Thyroid gland (tissue), 4 donors: ENCODE measurements at regions not wholly inside any gene's neighbourhood (a gene's known extent, or its start where the extent isn't known, plus 50 kb on each side); places are given as distances from the start of the nearest gene placed in this dataset.

ENCODE experiments used
- POLR2A ChIP-seq, 2 donors: fragments of 450-650 bp; IDR thresholded peaks; one replicate each; pipeline ENCODE4 v1.6.1; 2017; ENCODE audit warnings: antibody characterized with exemption in 2 of 2, mild to moderate bottlenecking in 2 of 2, moderate library complexity in 1 of 2
- TF ChIP-seq, protein P1 (sequence below), 6 experiments: fragments of 200-600 bp in 3 of 6; fragments of 450-650 bp in 3 of 6; sonication (generic) in 3 of 6; IDR thresholded peaks; one replicate each; pipeline ENCODE4 v1.5.1; 2016 to 2019; ENCODE audit warnings: antibody characterized with exemption in 6 of 6, mild to moderate bottlenecking in 2 of 6, inconsistent platforms in 1 of 6, moderate library complexity in 1 of 6

DNA sequence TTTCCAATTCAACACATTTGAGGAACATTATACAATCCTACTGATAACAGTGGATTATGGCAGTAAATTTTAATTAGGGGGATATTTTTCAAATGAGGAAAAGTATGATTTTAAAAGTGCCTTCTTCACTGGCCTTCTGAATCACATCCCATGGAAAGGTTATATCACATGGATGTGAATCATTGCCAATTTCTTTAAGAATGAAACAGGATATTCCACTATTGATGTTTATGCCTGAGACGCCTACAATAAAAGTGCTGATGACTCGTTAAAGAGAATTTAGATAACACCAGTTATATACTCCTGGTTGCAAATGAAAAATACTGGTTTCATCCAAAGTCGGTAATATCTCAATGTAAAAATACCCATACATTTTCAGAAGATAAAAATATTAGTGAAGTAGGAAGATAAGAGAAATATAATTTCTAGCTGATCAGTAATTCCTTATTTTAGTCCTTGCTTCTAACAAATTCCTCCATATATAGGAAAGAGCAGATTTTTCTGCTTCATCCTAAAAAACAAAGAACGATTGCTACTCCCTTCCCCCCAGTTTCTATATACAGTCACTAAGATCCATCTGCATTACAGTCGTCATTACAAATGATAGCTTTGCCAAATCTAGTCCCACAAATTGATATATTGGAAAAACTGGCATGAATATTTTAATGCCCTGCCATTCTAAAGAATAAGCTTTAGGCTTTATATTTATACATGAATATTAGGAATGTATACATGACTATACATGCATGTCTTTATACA lies 139.5 kb upstream of the SOX5 start:
- TF ChIP-seq, protein P1, sequence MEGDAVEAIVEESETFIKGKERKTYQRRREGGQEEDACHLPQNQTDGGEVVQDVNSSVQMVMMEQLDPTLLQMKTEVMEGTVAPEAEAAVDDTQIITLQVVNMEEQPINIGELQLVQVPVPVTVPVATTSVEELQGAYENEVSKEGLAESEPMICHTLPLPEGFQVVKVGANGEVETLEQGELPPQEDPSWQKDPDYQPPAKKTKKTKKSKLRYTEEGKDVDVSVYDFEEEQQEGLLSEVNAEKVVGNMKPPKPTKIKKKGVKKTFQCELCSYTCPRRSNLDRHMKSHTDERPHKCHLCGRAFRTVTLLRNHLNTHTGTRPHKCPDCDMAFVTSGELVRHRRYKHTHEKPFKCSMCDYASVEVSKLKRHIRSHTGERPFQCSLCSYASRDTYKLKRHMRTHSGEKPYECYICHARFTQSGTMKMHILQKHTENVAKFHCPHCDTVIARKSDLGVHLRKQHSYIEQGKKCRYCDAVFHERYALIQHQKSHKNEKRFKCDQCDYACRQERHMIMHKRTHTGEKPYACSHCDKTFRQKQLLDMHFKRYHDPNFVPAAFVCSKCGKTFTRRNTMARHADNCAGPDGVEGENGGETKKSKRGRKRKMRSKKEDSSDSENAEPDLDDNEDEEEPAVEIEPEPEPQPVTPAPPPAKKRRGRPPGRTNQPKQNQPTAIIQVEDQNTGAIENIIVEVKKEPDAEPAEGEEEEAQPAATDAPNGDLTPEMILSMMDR (IDR thresholded peaks at IDR 0.05), result no peak
- no peak for TF ChIP-seq POLR2A (IDR thresholded peaks at IDR 0.05)
